ENCODE measurements at regions not wholly inside any gene's neighbourhood (a gene's known extent, or its start where the extent isn't known, plus 50 kb on each side); places are given as distances from the start of the nearest gene placed in this dataset.
A peak's percentile ranks its signal among the peaks of the same experiment; 100 is the strongest.

DNA sequence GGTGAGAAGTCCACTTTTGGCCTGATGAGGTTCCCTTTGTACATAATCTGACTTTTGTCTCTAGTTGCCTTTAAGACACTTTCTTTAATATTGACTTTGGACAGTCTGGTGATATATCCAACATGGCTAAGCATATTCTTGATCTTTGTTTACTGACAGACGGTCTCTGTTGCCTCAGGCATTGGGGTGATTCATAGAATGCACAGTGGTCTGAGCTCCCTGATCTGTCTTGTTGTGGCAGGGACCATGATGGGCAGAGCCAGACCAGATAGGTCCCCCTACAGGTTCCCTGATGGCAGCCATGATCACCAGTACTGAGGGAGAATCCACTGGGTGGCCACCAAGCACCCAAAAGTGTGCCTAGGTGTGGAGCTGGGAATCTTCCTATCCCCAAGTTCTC lies 678.1 kb downstream of the MCTP2 start:
- Histone ChIP-seq H3K9me3 (peaks cover 6 to 24% (median 16%) of the 10 kb centered on the region in 3 donors), H3K27ac (no peak overlapping the region), H3K4me1 (no peaks in the 10 kb centered on the region), H3K36me3 (no peaks in the 10 kb centered on the region), H3K4me3 (no peak overlapping the region), H3K27me3 (no peaks in the 10 kb centered on the region)
- intact Hi-C loops (cut with DNase I; ENCODE audit: low total_unique reads) = no loop called here
- no peak for DNase-seq
- TF ChIP-seq, protein P1, sequence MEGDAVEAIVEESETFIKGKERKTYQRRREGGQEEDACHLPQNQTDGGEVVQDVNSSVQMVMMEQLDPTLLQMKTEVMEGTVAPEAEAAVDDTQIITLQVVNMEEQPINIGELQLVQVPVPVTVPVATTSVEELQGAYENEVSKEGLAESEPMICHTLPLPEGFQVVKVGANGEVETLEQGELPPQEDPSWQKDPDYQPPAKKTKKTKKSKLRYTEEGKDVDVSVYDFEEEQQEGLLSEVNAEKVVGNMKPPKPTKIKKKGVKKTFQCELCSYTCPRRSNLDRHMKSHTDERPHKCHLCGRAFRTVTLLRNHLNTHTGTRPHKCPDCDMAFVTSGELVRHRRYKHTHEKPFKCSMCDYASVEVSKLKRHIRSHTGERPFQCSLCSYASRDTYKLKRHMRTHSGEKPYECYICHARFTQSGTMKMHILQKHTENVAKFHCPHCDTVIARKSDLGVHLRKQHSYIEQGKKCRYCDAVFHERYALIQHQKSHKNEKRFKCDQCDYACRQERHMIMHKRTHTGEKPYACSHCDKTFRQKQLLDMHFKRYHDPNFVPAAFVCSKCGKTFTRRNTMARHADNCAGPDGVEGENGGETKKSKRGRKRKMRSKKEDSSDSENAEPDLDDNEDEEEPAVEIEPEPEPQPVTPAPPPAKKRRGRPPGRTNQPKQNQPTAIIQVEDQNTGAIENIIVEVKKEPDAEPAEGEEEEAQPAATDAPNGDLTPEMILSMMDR (IDR thresholded peaks at IDR 0.05) = no peak

DNA sequence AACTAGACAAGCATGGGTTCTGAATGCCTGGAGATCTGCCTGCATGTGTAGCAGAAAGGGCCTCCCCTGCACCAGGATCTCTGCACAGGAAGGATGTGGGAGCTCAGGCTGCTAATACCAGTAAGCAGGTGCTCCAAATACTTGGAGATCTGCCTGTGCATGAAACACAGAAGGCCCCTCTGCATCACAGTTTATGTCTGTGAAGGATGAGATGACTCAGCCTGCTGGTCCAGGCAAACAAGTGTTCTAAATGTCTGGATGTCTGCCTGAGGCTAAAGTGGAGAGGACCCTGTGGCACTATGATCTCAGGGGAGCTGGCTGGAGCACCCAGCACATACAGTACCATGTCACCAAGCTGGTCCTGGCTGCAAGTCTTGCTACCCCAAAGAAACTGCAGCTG lies 678.8 kb downstream of the MCTP2 start:
- Histone ChIP-seq H3K27ac (no peak overlapping the region), H3K4me3 (no peak overlapping the region), H3K27me3 (no peaks in the 10 kb centered on the region), H3K4me1 (no peaks in the 10 kb centered on the region), H3K36me3 (no peaks in the 10 kb centered on the region), H3K9me3 (peaks cover 6 to 24% (median 16%) of the 10 kb centered on the region in 3 donors)
- TF ChIP-seq, protein P1 (IDR thresholded peaks at IDR 0.05) = no peak
- intact Hi-C loops (cut with DNase I; ENCODE audit: low total_unique reads) = no loop called here
- no peak for DNase-seq

DNA sequence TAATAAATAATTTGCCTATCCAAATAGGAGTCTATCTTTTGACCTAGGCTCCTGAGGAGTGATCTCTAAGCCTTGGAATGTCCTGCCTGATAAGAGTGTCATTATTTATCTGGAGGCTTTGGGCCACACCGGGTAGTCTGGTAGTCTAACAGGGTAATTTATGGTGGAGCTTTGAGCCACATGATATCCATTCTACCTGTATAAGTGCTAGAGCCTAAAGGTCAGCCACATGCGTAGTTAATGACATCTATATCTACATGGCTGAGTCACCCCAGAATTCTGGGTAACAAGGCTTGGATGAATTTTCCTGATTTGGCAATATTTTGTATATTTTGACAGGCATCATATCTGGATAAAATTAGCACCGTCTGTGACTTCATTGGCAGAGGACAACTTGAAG lies 681.4 kb downstream of the MCTP2 start:
- intact Hi-C loops (cut with DNase I; ENCODE audit: low total_unique reads) = no loop called here
- no peak overlapping the region for H3K4me3 ChIP-seq
- no peaks in the 10 kb centered on the region for H3K4me1 ChIP-seq
- peaks cover 6 to 24% (median 16%) of the 10 kb centered on the region in 3 donors for H3K9me3 ChIP-seq
- DNase-seq = no peak
- no peaks in the 10 kb centered on the region for H3K36me3 ChIP-seq
- TF ChIP-seq, protein P1 (IDR thresholded peaks at IDR 0.05) = no peak
- H3K27me3 ChIP-seq = no peaks in the 10 kb centered on the region
- H3K27ac ChIP-seq = no peak overlapping the region

DNA sequence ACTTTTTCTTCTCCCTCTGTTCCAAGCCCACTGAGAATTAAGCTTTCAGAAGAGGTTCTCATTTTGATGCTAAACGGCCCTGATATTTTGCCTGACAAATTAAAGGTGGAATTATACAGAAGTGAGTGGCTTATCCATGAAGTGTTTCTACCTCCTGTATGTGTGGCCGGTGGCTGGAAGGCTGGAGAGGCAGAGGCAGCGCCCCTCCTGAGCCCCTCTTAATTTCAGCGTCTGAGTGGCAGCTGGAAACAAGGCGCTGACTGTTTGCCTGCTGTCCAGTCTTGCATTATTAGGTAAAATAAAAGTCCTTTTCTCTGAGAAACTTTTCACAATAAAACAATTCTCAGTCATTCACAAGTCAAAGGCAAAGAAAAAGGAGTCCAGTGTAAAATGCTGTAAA lies 685.7 kb downstream of the MCTP2 start:
- intact Hi-C loops (cut with DNase I; ENCODE audit: low total_unique reads) = no loop called here
- H3K27ac ChIP-seq = no peak overlapping the region
- TF ChIP-seq, protein P1 (IDR thresholded peaks at IDR 0.05) = no peak

DNA sequence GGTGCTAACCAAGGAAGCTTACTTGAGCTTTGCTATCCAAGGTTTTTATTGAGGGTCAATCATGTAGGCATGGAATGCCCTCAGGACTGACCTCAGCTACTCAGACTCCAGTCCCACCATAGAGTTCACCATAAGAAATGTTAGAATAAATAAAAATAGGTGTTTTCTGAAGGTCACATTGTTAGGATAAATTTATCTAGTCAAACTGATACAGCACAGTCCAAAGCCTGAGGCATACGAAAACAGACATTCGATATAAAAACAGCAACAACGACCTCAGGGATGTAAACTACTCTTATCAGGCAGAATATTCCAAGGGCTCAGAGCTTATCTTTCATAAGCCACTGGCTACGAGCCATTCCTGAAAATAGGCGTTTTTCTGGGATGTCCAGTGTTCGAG lies 690.6 kb downstream of the MCTP2 start:
- Histone ChIP-seq H3K36me3 (no peaks in the 10 kb centered on the region), H3K4me3 (no peak overlapping the region), H3K9me3 (no peaks in the 10 kb centered on the region), H3K27me3 (no peaks in the 10 kb centered on the region), H3K4me1 (peaks cover 0 to 52% (median 9%) of the 10 kb centered on the region in 4 donors), H3K27ac (no peak overlapping the region)
- no peak for DNase-seq
- TF ChIP-seq, protein P1 (IDR thresholded peaks at IDR 0.05) = no peak
- intact Hi-C loops (cut with DNase I; ENCODE audit: low total_unique reads) = loop anchor here (10.0 kb wide), 1 partner anchor 87 kb away; no protein-coding TSS in a partner anchor

More for the DNA sequence above, 685.7 kb downstream of the MCTP2 start:
- Histone ChIP-seq H3K4me3 (no peak overlapping the region), H3K4me1 (peaks cover 0 to 5% (median 0%) of the 10 kb centered on the region in 4 donors), H3K9me3 (peaks cover 0 to 5% (median 0%) of the 10 kb centered on the region in 3 donors), H3K27me3 (no peaks in the 10 kb centered on the region), H3K36me3 (no peaks in the 10 kb centered on the region)
- DNase-seq = no peak

DNA sequence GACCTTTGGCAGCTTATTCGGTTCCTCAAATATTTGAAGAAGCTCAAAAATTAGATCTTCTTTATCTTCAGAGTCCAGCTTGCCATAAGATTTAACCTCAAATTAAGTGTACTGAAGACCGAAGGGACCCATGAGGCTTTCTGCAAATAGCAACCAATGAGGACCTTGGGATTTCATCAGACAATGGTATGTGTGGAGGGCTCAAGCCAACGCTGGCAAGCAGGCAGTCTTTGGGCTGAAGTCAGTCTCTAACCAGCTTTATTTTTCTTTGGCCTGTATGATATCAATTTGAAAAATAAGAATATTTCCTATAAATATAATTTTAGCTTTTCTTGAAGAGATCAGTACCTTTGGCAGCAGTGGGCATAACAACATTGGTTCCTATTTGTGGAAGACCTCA lies 692.7 kb downstream of the MCTP2 start:
- H3K4me1 ChIP-seq = peaks cover 0 to 55% (median 9%) of the 10 kb centered on the region in 4 donors
- no peak overlapping the region for H3K4me3 ChIP-seq
- no peaks in the 10 kb centered on the region for H3K36me3 ChIP-seq
- H3K9me3 ChIP-seq = no peaks in the 10 kb centered on the region
- peak overlapping the region; percentile 13 to 59 for H3K27ac ChIP-seq
- intact Hi-C loops (cut with DNase I; ENCODE audit: low total_unique reads) = loop anchor here (10.0 kb wide), 1 partner anchor 89 kb away; no protein-coding TSS in a partner anchor
- H3K27me3 ChIP-seq = no peaks in the 10 kb centered on the region
- TF ChIP-seq, protein P1 (IDR thresholded peaks at IDR 0.05) = no peak
- DNase-seq = peak; percentile 44 to 79
